HepG2 (cell line): ENCODE measurements at regions not wholly inside any gene's neighbourhood (a gene's known extent, or its start where the extent isn't known, plus 50 kb on each side); places are given as distances from the start of the nearest gene placed in this dataset.

Experiments
- ATAC-seq: fragments of 200-7000 bp; cut with Tn5 transposase; 3 replicates; pipeline ENCODE4 v1.9.1; 2020; ENCODE audit warnings: mild to moderate bottlenecking, moderate library complexity
- BruUV-seq: library from RNA; stranded (reverse); fragments of 400-500 nt; replicated peaks from 2 replicates; lab custom pipeline; 2021; lab: Mats Ljungman, UMichigan
- CTCF ChIA-PET: fragments of 300-600 bp; formaldehyde crosslinking; extraction: SDS; loops from one replicate; lab custom pipeline; 2021; ENCODE audit warnings: low total read pairs, inconsistent platforms, low intra/inter-chr PET ratio; lab: Yijun Ruan, JAX
- POLR2A ChIA-PET: fragments of 350-600 bp; sonication (Branson Sonifier 250); formaldehyde crosslinking; loops from one replicate; lab custom pipeline; 2020; ENCODE audit warnings: antibody characterized with exemption, inconsistent platforms; lab: Yijun Ruan, JAX
- DNase-seq: peaks from one replicate; pipeline ENCODE4 v3.0.0-alpha.2; 2015; ENCODE audit warnings: low spot score
- FAIRE-seq: peaks from 3 replicates; lab custom pipeline; 2011; peaks lifted over from hg19 to GRCh38; lab: Jason Lieb, UNC
- H2AFZ ChIP-seq: one replicate; pipeline ENCODE4 v1.6.1; 2011; ENCODE audit warnings: low read length, inconsistent platforms
- H3K27ac ChIP-seq: fragments of 300-600 bp; 3 replicates; pipeline ENCODE4 v1.8.0; 2011; ENCODE audit warnings: mixed run types, mild to moderate bottlenecking, mixed read lengths, low read length, inconsistent platforms; ENCODE audit not compliant: insufficient read depth; ENCODE audit errors: extremely low read length
- H3K27me3 ChIP-seq, 2 experiments: fragments of 200-600 bp in 1 of 2; 2 replicates in 1 of 2; 3 replicates in 1 of 2; pipeline versions ENCODE4 v1.6.0 to v1.8.0; 2011; ENCODE audit warnings: low read length in 2 of 2, mild to moderate bottlenecking in 2 of 2, moderate library complexity in 2 of 2, inconsistent platforms in 1 of 2; ENCODE audit not compliant: insufficient read depth in 2 of 2, control insufficient read depth in 1 of 2
- H3K36me3 ChIP-seq, 2 experiments: fragments of 200-600 bp in 1 of 2; replicated peaks in 1 of 2; 2 replicates in 1 of 2; 3 replicates in 1 of 2; pipeline versions ENCODE4 v1.5.1 to v1.8.0; 2011; ENCODE audit warnings: low read length in 2 of 2, inconsistent platforms in 1 of 2; ENCODE audit not compliant: insufficient read depth in 2 of 2, control insufficient read depth in 1 of 2
- H3K4me1 ChIP-seq: 2 replicates; pipeline ENCODE4 v1.5.1; 2012; ENCODE audit warnings: low read length, inconsistent platforms; ENCODE audit not compliant: insufficient read depth
- H3K4me2 ChIP-seq: 2 replicates; pipeline ENCODE4 v1.6.0; 2011; ENCODE audit warnings: low read depth, low read length, inconsistent platforms
- H3K4me3 ChIP-seq, 3 experiments: fragments of 200-600 bp in 1 of 3; sonication (generic), shearing (Covaris generic) in 1 of 3; replicated peaks in 1 of 3; 2 replicates each; pipeline ENCODE4 v1.5.1; 2011 to 2016; ENCODE audit warnings: low read length in 3 of 3, inconsistent platforms in 2 of 3, low read depth in 2 of 3, mild to moderate bottlenecking in 2 of 3, control low read depth in 1 of 3, mixed read lengths in 1 of 3; ENCODE audit not compliant: insufficient read depth in 1 of 3
- H3K79me2 ChIP-seq: one replicate; pipeline ENCODE4 v1.6.1; 2011; ENCODE audit warnings: low read length, inconsistent platforms; ENCODE audit not compliant: insufficient read depth
- H3K9ac ChIP-seq: 2 replicates; pipeline ENCODE4 v1.6.0; 2011; ENCODE audit warnings: mild to moderate bottlenecking, low read depth, low read length, inconsistent platforms; ENCODE audit not compliant: insufficient read depth
- H3K9me3 ChIP-seq: 2 replicates; pipeline ENCODE4 v1.5.1; 2012; ENCODE audit warnings: mild to moderate bottlenecking, low read length
- H4K20me1 ChIP-seq: 2 replicates; pipeline ENCODE4 v1.6.0; 2011; ENCODE audit warnings: inconsistent platforms, mild to moderate bottlenecking, low read length, moderate library complexity; ENCODE audit not compliant: insufficient read depth
- BRCA1 ChIP-seq: sonication (generic); formaldehyde crosslinking; IDR thresholded peaks from 2 replicates; pipeline ENCODE4 v1.4.0; 2020; ENCODE audit warnings: missing genetic modification reagents
- CBFB ChIP-seq: sonication (generic); formaldehyde crosslinking; IDR thresholded peaks from 2 replicates; pipeline ENCODE4 v1.4.0; 2020; ENCODE audit warnings: missing genetic modification reagents
- CENPBD1 ChIP-seq: sonication (generic); formaldehyde crosslinking; IDR thresholded peaks from 2 replicates; pipeline ENCODE4 v1.8.0; 2022; ENCODE audit warnings: missing genetic modification reagents, low read depth, mild to moderate bottlenecking, borderline replicate concordance
- CHD2 ChIP-seq: IDR thresholded peaks from 2 replicates; pipeline ENCODE4 v1.6.1; 2011; ENCODE audit warnings: low read depth, low read length, improper control_type of control experiment
- HMGA1 ChIP-seq: sonication (generic); formaldehyde crosslinking; conservative IDR thresholded peaks from 2 replicates; pipeline ENCODE4 v1.4.0; 2020; ENCODE audit warnings: missing genetic modification reagents
- IRF9 ChIP-seq: sonication (generic); formaldehyde crosslinking; IDR thresholded peaks from 2 replicates; pipeline ENCODE4 v1.8.0; 2022; ENCODE audit warnings: missing genetic modification reagents, mild to moderate bottlenecking, borderline replicate concordance
- MAX ChIP-seq: IDR thresholded peaks from 2 replicates; pipeline ENCODE4 v1.6.1; 2012; ENCODE audit warnings: inconsistent platforms
- NCOA5 ChIP-seq: sonication (generic); formaldehyde crosslinking; IDR thresholded peaks from 2 replicates; pipeline ENCODE4 v1.4.0; 2020; ENCODE audit warnings: missing genetic modification reagents
- SUZ12 ChIP-seq: fragments of 150-350 bp; IDR thresholded peaks from 2 replicates; pipeline ENCODE4 v1.6.1; 2014; ENCODE audit warnings: low read depth, low read length
- ZBTB38 ChIP-seq: sonication (generic); formaldehyde crosslinking; IDR thresholded peaks from 2 replicates; pipeline ENCODE4 v1.5.1; 2020; ENCODE audit warnings: mild to moderate bottlenecking, missing genetic modification reagents
- ZBTB49 ChIP-seq: sonication (generic); formaldehyde crosslinking; IDR thresholded peaks from 2 replicates; pipeline ENCODE4 v1.4.0; 2020; ENCODE audit warnings: missing genetic modification reagents, borderline replicate concordance
- ZMAT3 ChIP-seq: sonication (generic); formaldehyde crosslinking; conservative IDR thresholded peaks from 2 replicates; pipeline ENCODE4 v1.7.0; 2021; ENCODE audit warnings: missing genetic modification reagents
- ZNF12 ChIP-seq: sonication (generic); formaldehyde crosslinking; IDR thresholded peaks from 2 replicates; pipeline ENCODE4 v1.5.0; 2020; ENCODE audit warnings: missing genetic modification reagents
- ZSCAN25 ChIP-seq: sonication (generic); formaldehyde crosslinking; IDR thresholded peaks from 2 replicates; pipeline ENCODE4 v1.8.0; 2022; ENCODE audit warnings: mild to moderate bottlenecking, missing genetic modification reagents
- WGBS: methylation state at CpG from one replicate; pipeline ENCODE4 v1.1.6; 2017; ENCODE audit warnings: low lambda C conversion rate; 5-methylcytosine and 5-hydroxymethylcytosine counted together
- in situ Hi-C: cut with HindIII; loops from 2 replicates; pipeline ENCODE4 v1.10.0; 2017; ENCODE audit warnings: low pct_unique_long_range_greater_than_20kb; ENCODE audit not compliant: extremely low pct_ligation_motif_present
- intact Hi-C: fragments of 100-400 bp; cut with micrococcal nuclease; formaldehyde crosslinking; loops from one replicate; pipeline ENCODE4 v1.10.0; 2022; ENCODE audit not compliant: unreplicated experiment
- TF ChIP-seq, protein P1 (sequence below): sonication (generic); formaldehyde crosslinking; IDR thresholded peaks from 2 replicates; pipeline ENCODE4 v1.5.1; 2020; ENCODE audit warnings: mild to moderate bottlenecking, missing genetic modification reagents
- TF ChIP-seq, protein P2 (sequence below): IDR thresholded peaks from 2 replicates; pipeline ENCODE4 v1.6.1; 2016; ENCODE audit warnings: missing genetic modification reagents, missing compliant biosample characterization

DNA sequence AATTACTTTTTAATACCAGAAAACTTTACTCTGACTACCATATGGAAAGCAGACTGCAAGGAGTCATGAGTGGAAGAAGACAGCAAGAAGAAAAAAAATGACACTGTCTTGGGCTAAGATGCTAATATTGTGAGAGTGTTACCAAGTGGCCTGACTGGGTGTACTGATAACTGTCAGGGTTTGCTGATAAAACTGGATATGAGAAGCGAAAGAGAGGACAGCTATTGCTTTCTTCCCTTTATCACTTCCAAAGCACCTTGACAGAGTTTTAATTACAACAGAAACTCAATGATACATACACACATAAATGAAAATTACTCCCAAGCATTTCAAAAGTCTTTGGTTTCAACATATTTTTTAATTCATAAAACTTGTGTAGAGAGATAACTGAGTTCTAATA is 368.5 kb downstream of the ZEB2 start:
- H3K9ac ChIP-seq = no peak overlapping the region
- no peak for FAIRE-seq
- no peak overlapping the region for H3K27ac ChIP-seq
- no peaks in the 10 kb centered on the region for H3K79me2 ChIP-seq
- TF ChIP-seq CHD2 (no peak), ZSCAN25 (CRISPR knock-in tag) (no peak), HMGA1 (CRISPR knock-in tag) (no peak), ZNF12 (CRISPR knock-in tag) (no peak), MAX (no peak), CENPBD1 (no peak), IRF9 (CRISPR knock-in tag) (no peak), CBFB (CRISPR knock-in tag) (no peak), BRCA1 (CRISPR knock-in tag) (no peak), NCOA5 (CRISPR knock-in tag) (no peak), ZMAT3 (CRISPR knock-in tag) (no peak), ZBTB49 (CRISPR knock-in tag) (no peak), ZBTB38 (CRISPR knock-in tag) (no peak), SUZ12 (no peak)
- TF ChIP-seq, protein P1, sequence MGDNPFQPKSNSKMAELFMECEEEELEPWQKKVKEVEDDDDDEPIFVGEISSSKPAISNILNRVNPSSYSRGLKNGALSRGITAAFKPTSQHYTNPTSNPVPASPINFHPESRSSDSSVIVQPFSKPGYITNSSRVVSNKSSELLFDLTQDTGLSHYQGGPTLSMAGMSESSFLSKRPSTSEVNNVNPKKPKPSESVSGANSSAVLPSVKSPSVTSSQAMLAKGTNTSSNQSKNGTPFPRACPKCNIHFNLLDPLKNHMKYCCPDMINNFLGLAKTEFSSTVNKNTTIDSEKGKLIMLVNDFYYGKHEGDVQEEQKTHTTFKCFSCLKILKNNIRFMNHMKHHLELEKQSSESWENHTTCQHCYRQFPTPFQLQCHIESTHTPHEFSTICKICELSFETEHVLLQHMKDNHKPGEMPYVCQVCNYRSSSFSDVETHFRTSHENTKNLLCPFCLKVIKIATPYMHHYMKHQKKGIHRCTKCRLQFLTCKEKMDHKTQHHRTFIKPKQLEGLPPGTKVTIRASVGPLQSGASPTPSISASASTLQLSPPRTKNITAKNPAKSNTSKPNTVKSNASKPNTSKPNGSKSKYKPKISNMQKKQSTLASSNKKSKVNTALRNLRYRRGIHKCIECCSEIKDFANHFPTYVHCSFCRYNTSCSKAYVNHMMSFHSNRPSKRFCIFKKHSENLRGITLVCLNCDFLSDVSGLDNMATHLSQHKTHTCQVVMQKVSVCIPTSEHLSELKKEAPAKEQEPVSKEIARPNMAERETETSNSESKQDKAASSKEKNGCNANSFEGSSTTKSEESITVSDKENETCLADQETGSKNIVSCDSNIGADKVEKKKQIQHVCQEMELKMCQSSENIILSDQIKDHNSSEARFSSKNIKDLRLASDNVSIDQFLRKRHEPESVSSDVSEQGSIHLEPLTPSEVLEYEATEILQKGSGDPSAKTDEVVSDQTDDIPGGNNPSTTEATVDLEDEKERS = no peak
- TF ChIP-seq, protein P2, sequence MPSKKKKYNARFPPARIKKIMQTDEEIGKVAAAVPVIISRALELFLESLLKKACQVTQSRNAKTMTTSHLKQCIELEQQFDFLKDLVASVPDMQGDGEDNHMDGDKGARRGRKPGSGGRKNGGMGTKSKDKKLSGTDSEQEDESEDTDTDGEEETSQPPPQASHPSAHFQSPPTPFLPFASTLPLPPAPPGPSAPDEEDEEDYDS = no peak
- TF ChIP-seq, all 625 proteins: peak for 0
- Histone ChIP-seq H3K4me2 (no peak overlapping the region), H3K27me3 (no peaks in the 10 kb centered on the region), H3K4me3 (no peak overlapping the region), H3K9me3 (no peaks in the 10 kb centered on the region), H2AFZ (no peak overlapping the region), H4K20me1 (no peaks in the 10 kb centered on the region), H3K4me1 (no peaks in the 10 kb centered on the region), H3K36me3 (no peaks in the 10 kb centered on the region)
- CTCF ChIA-PET = no interaction called here
- POLR2A ChIA-PET = no interaction called here
- intact Hi-C loops = no loop called here
- no TSS peak for BruUV-seq
- no peak for DNase-seq
- in situ Hi-C loops = no loop called here
- no peak for ATAC-seq
- WGBS = 46% methylated on average over 1 of the region's 1 CpG
